Dermis microvascular lymphatic vessel endothelial cell (primary cell): ENCODE measurements at regions not wholly inside any gene's neighbourhood (a gene's known extent, or its start where the extent isn't known, plus 50 kb on each side); places are given as distances from the start of the nearest gene placed in this dataset.
"Not testable (repeated sequence)": the region's sequence is repeated elsewhere in the genome, so short reads cannot be mapped to it uniquely, and the experiment has no call there.

ENCODE experiments used
- DNase-seq, 2 donors: peaks; one replicate each; pipeline versions ENCODE4 v3.0.0 to v3.0.0-alpha.2; 2010; ENCODE audit warnings: low read depth in 2 of 2

GRCh38 chr1:170789063-170789462 lies 125.1 kb downstream of the PRRX1 start:
- DNase-seq: no peak

GRCh38 chr1:170790175-170790574 lies 126.2 kb downstream of the PRRX1 start:
- no peak for DNase-seq

GRCh38 chr1:170790651-170791071 lies 126.7 kb downstream of the PRRX1 start:
- DNase-seq: no peak

GRCh38 chr1:170791941-170792340 lies 128.0 kb downstream of the PRRX1 start:
- no peak for DNase-seq

- no peak for DNase-seq
These were observed 135.1 kb upstream of the MROH9 start for GRCh38 chr1:170800265-170800664.

- no peak for DNase-seq
These were observed 134.5 kb upstream of the MROH9 start for GRCh38 chr1:170800812-170801211.

GRCh38 chr1:170803711-170804110 lies 131.6 kb upstream of the MROH9 start:
- no peak for DNase-seq

- DNase-seq: no peak
These were observed 130.9 kb upstream of the MROH9 start for GRCh38 chr1:170804419-170804818.

- no peak for DNase-seq
These were observed 130.5 kb upstream of the MROH9 start for GRCh38 chr1:170804879-170805278.

GRCh38 chr1:170806961-170807360 lies 128.4 kb upstream of the MROH9 start:
- DNase-seq: no peak

- DNase-seq: no peak
These were observed 127.9 kb upstream of the MROH9 start for GRCh38 chr1:170807432-170807831.

GRCh38 chr1:170808216-170808885 lies 127.0 kb upstream of the MROH9 start:
- DNase-seq: no peak

- DNase-seq: not testable (repeated sequence)
These were observed 124.3 kb upstream of the MROH9 start for GRCh38 chr1:170811013-170811412.

- DNase-seq: no peak
These were observed 115.6 kb upstream of the MROH9 start for GRCh38 chr1:170819781-170820180.

- no peak for DNase-seq
These were observed 112.2 kb upstream of the MROH9 start for GRCh38 chr1:170823120-170823519.

GRCh38 chr1:170831276-170831675 lies 104.1 kb upstream of the MROH9 start:
- DNase-seq: no peak

GRCh38 chr1:170836141-170836540 lies 99.2 kb upstream of the MROH9 start:
- no peak for DNase-seq

- DNase-seq: no peak
These were observed 95.0 kb upstream of the MROH9 start for GRCh38 chr1:170840371-170840770.

- DNase-seq: no peak
These were observed 82.0 kb upstream of the MROH9 start for GRCh38 chr1:170853302-170853701.

GRCh38 chr1:170853867-170854266 lies 81.5 kb upstream of the MROH9 start:
- DNase-seq: no peak

- no peak for DNase-seq
These were observed 80.7 kb upstream of the MROH9 start for GRCh38 chr1:170854677-170855076.

- DNase-seq: no peak
These were observed 78.9 kb upstream of the MROH9 start for GRCh38 chr1:170856455-170856854.

GRCh38 chr1:170857955-170858354 lies 77.4 kb upstream of the MROH9 start:
- no peak for DNase-seq

- no peak for DNase-seq
These were observed 71.7 kb upstream of the MROH9 start for GRCh38 chr1:170863621-170864020.
